Midbrain (tissue), 1 donor: ENCODE measurements at regions not wholly inside any gene's neighbourhood (a gene's known extent, or its start where the extent isn't known, plus 50 kb on each side); places are given as distances from the start of the nearest gene placed in this dataset.

ENCODE experiments used
- DNase-seq: peaks from one replicate; lab custom pipeline; 2025; lab: John Stamatoyannopoulos, UW

GRCh38 chr5:89407054-89407453, 524.1 kb upstream of the MEF2C start:
- no peak for DNase-seq

- DNase-seq: no peak
Observed at GRCh38 chr5:89401659-89402058, 518.7 kb upstream of the MEF2C start.

GRCh38 chr5:89401012-89401411, 518.0 kb upstream of the MEF2C start:
- DNase-seq: no peak

DNA sequence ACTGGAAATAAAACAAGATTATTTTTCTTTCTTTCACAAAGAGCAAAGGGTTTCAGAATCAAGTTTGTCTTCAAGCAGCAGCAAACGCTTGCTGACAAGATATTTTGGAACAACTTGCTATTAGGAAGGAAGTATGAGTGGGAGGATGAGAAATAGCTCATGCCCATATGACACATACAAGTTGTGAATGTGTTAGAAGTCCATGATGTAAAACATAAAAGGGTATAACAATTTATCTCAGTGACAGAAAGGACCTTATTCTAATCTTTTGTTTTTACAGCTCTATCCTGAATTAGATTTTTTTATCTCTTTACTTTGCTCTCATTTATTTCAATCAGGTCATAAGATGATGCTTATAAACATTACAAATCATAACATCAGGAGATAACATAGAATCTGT, 516.6 kb upstream of the MEF2C start:
- DNase-seq: no peak

DNA sequence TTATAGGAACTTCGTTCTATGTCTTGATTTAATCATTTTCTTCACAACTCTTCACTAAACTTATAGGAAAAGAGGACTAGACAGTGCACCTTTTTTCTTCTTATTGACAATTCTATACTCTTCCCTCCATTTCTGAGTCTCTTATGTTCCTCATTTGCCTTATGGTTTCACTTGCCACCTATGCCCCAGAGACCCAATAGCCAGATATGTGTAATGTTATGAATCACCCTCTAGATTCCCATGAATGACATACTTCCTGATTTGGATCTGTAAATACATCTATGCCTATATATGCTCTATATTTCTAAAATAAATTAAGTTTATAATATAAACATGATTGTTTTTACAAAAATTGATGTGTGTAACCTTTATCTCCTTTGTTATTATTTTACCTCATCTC, 514.1 kb upstream of the MEF2C start:
- no peak for DNase-seq

GRCh38 chr5:89396278-89396954, 513.4 kb upstream of the MEF2C start:
- DNase-seq: peak; percentile 13

DNA sequence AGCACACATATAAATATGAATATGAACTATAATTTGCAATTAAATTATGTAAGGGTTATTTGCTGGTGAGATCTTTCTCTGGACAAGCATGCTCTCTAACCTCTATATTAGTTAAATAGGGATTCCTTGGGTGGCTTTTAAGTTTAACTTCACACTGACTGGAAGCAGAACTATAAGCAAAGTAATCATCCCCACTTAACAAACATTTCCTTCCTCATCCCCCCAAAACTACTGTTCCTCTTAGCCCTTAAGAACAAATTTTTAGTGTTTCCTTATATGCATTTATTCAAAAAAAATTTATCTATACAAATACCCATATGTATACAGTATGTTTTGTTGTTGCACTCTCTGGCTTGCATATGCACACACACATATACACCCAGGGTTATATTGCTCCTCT, 512.1 kb upstream of the MEF2C start:
- DNase-seq: no peak

GRCh38 chr5:89388872-89389271, 505.9 kb upstream of the MEF2C start:
- no peak for DNase-seq

- no peak for DNase-seq
Observed at GRCh38 chr5:89384391-89384790, 501.4 kb upstream of the MEF2C start.

DNA sequence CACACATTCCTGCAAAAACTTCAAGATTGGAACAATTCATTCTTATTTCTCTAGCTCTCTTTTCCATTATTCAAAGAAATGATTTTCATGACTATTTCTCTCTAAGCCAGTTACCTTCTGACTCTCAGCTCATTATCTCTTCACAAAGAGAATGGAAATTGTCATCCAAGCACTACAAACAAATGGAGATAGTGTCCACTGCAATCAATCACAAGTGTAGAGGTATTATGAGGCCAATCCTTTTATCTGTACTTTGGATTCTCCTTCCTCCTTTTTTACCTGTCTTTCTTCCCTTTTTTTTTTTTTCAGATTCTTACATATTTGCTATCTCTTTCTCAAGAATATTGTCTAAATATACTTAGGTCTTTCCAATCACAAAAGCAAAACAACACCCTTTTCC, 497.7 kb upstream of the MEF2C start:
- DNase-seq: no peak

DNA sequence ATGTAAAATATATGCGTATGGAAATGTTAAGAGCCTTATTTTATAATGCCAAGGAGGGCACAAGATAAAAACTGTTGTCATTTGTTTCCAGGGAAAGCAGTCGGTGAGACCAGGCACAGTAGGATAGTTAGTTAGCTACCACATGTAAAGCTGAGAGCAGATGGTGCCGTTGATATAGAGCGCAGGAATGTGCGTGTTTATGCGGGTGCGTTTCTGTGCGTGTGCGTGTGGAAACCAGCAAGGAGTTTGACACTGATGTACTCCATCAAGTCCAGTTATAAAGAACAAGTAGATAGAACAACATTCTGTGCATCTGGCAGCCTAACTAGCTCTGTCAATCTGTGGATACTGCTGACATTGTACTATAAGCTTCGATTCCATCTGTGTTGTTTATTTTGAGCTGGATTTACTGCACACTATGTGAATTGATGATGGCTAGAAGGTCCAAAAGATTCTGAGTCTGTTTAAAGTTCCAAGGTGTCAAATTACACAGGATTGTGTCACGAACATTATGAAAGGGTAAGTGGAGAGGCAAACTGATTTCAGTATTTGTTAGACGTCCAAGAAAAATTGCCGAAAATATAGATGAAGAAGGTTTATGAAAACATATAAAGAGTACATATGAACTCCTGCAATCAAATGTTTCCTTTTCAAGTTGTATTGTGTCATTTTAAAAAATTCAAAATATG, 494.9 kb upstream of the MEF2C start:
- no peak for DNase-seq

GRCh38 chr5:89374818-89375521, 492.0 kb upstream of the MEF2C start:
- DNase-seq: no peak

DNA sequence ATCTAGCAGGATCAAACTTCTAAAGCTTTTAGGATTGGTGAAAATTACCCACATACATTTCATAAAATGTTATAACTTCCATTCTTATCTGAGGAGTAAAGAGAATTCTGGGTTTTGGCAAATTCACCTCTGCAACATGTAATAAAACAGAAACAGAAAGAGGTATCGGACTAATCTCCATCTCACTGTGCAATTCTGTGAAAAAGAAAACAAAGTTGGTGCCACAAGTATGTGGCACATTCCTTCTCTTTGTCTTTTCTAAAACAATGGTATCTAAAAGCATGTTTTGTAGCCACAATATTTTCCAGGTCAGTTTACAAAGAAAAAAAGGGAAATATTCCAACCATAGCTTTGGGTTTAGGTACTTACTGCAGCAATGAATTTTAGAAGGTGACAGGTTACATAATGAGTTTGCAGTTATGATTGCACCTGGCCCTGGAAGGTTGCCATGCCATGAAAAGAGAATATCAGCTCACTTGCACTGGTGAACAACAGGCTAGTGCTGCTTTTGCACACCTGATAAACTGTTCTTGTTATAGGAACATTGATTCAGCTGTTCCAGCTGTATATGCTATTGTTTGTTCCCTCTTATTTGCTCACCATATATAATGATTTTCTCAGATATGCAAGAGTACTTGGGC, 491.3 kb upstream of the MEF2C start:
- no peak for DNase-seq

- DNase-seq: no peak
Observed at GRCh38 chr5:89372176-89372575, 489.2 kb upstream of the MEF2C start.

DNA sequence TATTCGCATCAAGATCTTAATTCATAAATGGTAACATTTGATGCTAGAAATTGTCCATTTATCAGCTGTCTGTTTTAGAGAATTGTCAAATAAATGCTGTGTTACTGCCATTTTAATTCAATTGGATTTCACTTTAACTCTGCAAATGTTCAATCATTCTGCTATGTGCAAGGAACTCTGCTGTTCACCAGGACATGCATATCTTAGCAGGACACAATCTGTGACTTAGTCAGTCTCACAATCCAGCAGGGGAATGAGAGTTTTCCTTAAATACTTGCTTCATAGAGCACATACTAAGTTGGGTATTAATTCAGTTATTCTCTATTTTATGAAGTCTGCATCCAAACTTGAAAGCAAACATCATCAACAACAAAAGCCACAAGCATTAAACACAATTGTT, 488.7 kb upstream of the MEF2C start:
- DNase-seq: no peak

- no peak for DNase-seq
Observed at GRCh38 chr5:89359046-89359445, 476.1 kb upstream of the MEF2C start.

GRCh38 chr5:89353837-89354551, 471.0 kb upstream of the MEF2C start:
- DNase-seq: no peak

DNA sequence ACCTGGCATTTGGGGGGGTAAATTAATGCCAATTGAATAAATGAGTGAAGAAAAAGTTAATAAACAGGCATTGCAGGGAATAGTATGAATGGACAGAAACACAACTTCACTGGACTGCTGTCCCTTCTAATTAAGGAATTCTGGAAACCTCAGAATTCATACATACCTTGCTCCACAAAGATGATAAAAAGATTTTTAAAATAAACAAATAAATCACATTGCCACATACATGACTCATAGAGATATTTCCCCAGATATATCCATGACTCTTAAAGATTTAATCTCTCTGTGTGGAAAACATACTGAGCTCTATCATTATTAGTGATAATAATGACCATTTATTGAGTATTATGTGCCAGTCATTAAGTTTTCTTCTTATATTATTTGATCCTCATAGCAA, 469.0 kb upstream of the MEF2C start:
- DNase-seq: no peak

GRCh38 chr5:89351222-89351621, 468.2 kb upstream of the MEF2C start:
- DNase-seq: no peak

DNA sequence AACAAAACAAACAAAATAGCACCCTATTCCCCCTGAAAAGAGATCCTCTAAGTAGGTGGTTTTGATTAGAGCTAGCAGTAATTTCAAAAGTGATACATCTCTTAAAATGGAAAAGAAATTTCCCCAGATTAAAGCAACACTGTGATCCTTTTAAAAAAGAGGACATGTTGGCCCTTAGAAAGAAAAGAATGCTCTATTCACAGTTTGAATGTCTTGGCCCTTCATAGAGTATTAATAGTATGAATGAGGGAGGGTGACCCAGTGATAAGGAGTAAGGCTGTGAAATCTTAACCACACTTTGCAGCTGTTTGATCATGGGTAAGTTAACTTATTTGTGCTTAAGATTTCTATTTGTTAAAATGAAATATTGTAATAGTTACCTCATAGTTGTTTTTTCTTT, 467.7 kb upstream of the MEF2C start:
- no peak for DNase-seq

- no peak for DNase-seq
Observed at GRCh38 chr5:89349246-89349980, 466.4 kb upstream of the MEF2C start.
